ENCODE measurements at regions not wholly inside any gene's neighbourhood (a gene's known extent, or its start where the extent isn't known, plus 50 kb on each side); places are given as distances from the start of the nearest gene placed in this dataset.

GRCh38 chr15:97733373-97733772 lies 227.1 kb upstream of the ARRDC4 start:
- no peak for DNase-seq

- DNase-seq, result no peak
Observed at GRCh38 chr15:97736748-97737147, 223.8 kb upstream of the ARRDC4 start.

GRCh38 chr15:97745481-97746071 lies 214.9 kb upstream of the ARRDC4 start:
- DNase-seq, result no peak

- no peak for DNase-seq
Observed at GRCh38 chr15:97747342-97747741, 213.2 kb upstream of the ARRDC4 start.

GRCh38 chr15:97748576-97748975 lies 211.9 kb upstream of the ARRDC4 start:
- DNase-seq, result no peak

GRCh38 chr15:97750060-97750459 lies 210.4 kb upstream of the ARRDC4 start:
- DNase-seq, result no peak

GRCh38 chr15:97755726-97756125 lies 204.8 kb upstream of the ARRDC4 start:
- DNase-seq, result no peak

- no peak for DNase-seq
Observed at GRCh38 chr15:97759363-97759762, 201.1 kb upstream of the ARRDC4 start.

- no peak for DNase-seq
Observed at GRCh38 chr15:97761110-97761509, 199.4 kb upstream of the ARRDC4 start.

GRCh38 chr15:97783240-97783639 lies 177.3 kb upstream of the ARRDC4 start:
- DNase-seq, result no peak

- DNase-seq, result no peak
Observed at GRCh38 chr15:97786741-97787140, 173.8 kb upstream of the ARRDC4 start.

- no peak for DNase-seq
Observed at GRCh38 chr15:97790180-97790579, 170.3 kb upstream of the ARRDC4 start.

GRCh38 chr15:97791824-97792792 lies 168.4 kb upstream of the ARRDC4 start:
- DNase-seq, result no peak

GRCh38 chr15:97804950-97805349 lies 155.6 kb upstream of the ARRDC4 start:
- DNase-seq, result no peak

GRCh38 chr15:97806766-97807165 lies 153.7 kb upstream of the ARRDC4 start:
- DNase-seq, result no peak

- no peak for DNase-seq
Observed at GRCh38 chr15:97815835-97816234, 144.7 kb upstream of the ARRDC4 start.

- DNase-seq, result no peak
Observed at GRCh38 chr15:97817276-97817890, 143.1 kb upstream of the ARRDC4 start.

GRCh38 chr15:97836003-97836402 lies 124.5 kb upstream of the ARRDC4 start:
- DNase-seq, result no peak

GRCh38 chr15:97837896-97838295 lies 122.6 kb upstream of the ARRDC4 start:
- no peak for DNase-seq

- no peak for DNase-seq
Observed at GRCh38 chr15:97838606-97839210, 121.8 kb upstream of the ARRDC4 start.

GRCh38 chr15:97840501-97840900 lies 120.0 kb upstream of the ARRDC4 start:
- DNase-seq, result no peak

- DNase-seq, result no peak
Observed at GRCh38 chr15:97841558-97841957, 118.9 kb upstream of the ARRDC4 start.

GRCh38 chr15:97849183-97849582 lies 111.3 kb upstream of the ARRDC4 start:
- no peak for DNase-seq

- no peak for DNase-seq
Observed at GRCh38 chr15:97858296-97858695, 102.2 kb upstream of the ARRDC4 start.
